ENCODE measurements at regions not wholly inside any gene's neighbourhood (a gene's known extent, or its start where the extent isn't known, plus 50 kb on each side); places are given as distances from the start of the nearest gene placed in this dataset.

DNA sequence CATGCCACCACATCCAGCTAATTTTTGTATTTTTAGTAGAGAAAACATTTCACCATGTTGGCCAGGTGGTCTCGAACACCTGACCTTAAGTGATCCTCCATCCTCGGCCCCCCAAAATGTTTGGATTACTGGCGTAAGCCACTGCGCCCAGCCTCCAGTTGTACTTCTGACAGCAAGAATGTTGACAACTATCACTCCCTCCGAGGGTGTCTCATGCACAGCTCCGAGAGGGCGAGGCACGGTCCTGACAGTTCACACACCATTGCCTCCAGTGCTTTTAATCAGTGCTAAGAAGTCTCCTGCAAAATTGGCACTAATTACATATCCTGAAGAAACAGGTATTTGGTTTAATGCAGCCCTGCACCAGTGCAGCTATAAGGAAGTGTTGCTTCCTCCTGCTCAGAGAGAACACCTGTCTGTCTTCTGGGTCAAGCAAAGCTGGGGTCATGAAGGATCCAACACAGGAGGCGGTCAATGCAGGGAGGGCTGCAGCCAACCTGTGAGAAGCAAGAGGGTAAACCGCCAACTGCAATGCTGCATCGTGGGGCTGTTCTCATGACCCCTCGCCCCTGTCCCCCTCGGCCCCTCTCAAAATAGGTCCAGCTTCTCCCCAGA is 184.0 kb downstream of the MED10 start:
- DNase-seq: no peak

DNA sequence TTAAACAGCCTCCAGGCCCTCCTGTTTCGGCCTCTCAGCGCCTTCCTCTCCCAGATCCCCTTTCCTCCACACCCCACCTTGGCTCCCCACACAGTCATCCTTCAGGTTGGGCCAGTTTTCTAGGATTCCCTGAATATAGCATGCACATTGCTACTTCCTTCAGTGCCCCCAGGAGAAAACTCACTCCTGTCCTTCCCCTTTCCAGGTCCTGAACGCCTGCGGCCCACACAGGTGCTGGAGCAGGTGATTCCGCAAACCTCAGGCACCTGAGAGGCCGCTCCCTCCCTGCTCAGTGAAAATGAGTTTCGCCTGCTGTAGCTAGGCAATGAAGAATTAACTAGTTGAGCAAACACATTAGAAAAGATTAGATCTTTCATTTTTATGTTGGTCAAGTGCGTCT is 185.0 kb downstream of the MED10 start:
- no peak for DNase-seq

DNA sequence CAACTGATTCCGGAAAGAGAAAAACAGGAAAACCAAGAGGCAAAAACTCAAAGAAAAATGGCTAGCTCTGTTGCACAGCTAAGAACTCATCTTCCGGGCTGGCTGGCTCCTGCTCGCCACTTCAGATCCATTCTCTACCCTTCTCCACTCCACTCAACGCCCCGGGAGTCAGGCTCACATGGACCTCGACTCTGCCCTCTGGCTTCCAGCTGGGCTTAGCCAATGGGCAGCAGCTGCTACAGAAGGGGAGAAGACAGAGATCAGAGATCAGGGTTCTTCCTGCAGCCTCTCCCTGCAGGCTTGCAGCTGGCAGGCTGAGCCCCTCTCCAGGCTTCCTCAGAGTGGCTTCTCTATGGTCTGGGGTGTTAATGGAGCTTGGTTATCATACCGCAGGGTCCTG is 187.5 kb downstream of the MED10 start:
- DNase-seq: no peak

DNA sequence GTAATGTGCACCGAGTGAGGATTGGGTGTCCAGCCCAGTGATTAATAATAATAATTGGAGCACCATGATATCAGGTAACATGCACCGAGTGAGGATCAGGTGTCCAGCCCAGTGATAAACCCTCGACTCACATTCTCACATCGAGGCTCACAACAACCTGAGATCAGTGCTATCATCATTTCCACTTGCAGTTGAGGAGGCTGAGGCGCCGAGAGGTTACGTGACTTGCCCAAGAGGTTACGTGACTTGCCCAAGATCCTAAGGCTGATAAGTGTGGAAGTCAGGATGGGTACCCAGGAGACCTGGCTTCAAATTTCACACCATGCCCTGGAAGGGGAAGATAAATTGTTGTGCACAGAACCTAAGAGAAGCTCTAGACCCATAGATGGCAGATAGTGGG is 189.4 kb downstream of the MED10 start:
- DNase-seq: no peak

DNA sequence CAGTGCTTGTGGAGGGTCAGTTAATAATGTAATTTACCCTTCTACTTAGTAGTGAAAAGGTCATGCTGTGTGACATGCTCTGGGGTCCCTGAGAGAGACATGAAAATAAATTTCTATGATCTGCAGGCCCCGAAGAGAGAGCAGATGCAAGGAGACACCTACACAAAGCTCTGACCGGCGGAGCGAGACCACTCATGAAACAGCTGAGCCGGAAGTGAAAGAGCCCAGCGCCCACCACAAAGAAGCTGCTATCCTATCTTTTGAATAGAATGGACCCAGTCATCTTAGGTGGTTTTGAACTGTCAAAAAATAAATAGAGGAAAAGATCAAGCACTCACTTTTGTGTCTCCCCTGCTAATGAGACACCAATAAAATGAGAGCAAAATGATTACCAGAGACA is 190.0 kb downstream of the MED10 start:
- DNase-seq: no peak

DNA sequence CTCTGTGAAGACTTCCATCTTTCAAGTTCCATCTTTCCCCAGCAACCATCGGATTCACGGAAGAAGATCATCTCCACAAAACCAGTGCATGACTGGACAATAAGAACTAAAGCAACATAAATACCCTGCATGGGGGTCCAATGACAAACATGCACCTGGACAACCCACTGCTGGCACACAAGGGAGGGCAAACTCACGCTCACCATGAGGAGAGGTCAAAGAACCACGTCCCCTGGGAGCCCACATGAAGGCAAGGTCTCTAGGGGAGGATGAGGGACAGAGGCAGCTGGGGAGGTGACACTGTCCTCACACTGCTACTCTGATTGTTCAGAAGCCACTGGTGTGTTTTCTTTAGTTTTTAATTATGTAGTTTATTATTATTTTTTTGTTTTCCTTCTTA is 190.8 kb downstream of the MED10 start:
- no peak for DNase-seq

DNA sequence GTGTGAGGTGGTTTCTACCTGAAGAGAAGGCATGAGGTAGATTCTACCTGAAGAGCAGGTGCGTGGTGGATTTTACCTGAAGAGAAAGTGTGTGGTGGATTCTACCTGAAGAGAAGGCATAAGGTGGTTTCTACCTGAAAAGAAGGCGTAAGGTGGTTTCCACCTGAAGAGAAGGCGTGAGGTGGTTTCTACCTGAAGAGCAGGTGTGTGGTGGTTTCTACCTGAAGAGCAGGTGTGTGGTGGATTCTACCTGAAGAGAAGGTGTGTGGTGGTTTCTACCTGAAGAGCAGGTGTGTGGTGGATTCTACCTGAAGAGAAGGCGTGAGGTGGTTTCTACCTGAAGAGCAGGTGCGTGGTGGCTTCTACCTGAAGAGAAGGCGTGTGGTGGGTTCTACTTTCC is 192.8 kb downstream of the MED10 start:
- DNase-seq: no peak

DNA sequence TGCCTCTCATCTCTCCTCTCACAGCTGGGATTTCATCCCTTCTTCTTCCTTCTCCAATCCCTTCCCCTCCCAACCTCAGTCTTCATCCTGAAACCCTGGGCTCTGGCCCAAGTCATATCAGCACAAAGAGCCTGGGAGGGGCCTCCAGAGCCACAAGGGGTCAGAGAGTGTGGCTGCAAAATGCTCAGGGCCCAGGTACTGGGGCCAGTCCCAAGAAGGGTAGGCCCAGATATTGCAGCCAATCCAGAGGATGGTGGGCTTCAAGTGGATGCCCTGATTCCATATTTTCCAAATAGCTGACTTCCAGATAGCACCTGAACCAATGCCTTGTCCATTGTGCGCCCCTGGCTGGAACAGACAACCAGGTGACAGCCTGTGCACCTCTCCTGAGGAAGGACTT is 193.9 kb downstream of the MED10 start:
- DNase-seq: no peak

DNA sequence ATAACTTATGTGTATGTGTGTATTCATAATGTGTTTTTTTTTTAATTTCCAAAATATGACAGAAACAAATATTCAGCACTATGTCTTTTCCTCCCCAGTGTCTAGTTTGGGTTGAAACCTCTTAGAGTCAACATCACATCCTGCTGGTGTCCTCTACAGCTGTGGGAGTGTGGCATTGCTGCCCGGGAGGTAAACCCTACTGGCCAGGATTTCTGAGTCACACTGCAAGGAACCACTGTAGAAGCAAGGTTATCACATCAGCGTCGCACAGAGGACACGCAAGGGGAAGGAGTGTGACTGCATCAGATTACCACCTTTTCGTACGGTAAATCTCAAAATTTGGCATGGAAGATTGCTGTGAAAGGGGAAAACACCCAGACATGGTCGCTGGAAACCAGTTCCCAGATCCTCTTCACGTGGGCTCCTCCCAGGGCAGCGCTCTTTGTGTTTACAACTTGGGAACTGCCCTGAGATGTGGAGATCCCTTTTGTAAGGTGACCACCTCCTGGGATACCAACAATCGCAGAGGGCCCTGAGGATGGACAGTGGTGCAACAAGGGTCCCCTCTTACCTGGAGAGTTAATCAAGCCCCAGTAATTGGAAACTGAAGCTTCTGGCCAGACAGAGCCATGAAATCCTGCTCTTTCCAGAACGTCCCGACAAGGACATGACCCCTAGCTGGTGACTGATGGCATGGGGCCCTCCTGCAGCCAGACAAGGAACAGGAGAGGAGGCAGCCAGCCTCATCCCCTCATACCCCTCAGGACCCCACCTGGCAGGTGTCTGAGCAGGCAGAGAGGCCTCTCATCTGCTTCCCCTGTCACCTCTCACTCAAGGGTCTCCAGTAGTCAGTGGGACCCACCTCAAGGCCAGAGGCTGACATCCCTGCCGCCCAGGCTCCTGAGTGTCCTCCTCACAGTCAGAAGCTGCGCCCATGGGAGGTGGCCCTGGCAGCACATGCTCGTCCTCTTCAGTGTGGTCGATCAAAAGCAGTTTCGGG is 194.7 kb downstream of the MED10 start:
- DNase-seq: no peak

DNA sequence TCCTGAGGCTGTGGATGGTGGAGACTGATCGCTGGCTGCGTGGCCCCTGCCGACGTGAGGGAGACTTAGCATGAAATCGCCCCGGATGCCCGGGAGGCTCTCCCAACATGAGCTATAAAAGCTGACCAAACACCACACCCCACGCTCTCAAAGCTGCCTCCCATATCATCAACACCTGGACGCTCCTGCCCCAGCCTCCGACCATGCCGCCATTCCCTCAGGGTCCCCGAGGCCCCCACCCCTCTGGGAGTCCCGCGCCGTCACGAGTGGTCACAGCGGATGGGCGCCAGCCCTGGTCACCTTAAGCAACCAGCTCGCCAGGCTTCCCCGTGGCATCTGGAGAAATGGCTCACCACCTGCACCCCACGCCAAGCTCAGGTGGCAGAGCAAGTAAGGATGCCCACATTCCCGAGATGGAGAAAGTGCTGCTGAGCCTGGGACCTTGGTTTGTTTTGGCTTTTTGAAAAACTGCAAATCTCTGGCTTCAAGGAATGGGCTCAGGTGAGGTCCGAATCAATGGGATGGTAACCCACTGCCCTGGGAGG is 196.0 kb downstream of the MED10 start:
- DNase-seq: no peak

DNA sequence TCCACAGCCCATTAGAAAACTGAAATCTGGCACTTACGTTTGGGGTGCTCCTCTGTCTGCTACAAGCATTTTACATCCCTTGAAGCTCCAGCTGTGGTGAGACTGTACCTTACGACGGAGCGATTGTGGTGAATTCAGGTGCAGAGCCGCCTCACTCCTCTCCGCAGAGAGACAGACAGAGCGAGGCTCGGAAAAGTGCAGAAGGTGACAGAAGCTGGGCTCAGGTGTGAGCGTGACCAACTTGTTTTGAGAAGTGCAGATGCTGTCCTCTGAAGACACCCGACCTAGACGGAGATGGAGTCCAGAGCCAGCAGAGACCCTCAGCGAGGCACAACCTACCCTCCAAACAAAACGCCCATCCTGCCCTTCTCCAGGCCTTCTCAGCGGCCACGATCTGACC is 196.5 kb downstream of the MED10 start:
- DNase-seq: no peak

DNA sequence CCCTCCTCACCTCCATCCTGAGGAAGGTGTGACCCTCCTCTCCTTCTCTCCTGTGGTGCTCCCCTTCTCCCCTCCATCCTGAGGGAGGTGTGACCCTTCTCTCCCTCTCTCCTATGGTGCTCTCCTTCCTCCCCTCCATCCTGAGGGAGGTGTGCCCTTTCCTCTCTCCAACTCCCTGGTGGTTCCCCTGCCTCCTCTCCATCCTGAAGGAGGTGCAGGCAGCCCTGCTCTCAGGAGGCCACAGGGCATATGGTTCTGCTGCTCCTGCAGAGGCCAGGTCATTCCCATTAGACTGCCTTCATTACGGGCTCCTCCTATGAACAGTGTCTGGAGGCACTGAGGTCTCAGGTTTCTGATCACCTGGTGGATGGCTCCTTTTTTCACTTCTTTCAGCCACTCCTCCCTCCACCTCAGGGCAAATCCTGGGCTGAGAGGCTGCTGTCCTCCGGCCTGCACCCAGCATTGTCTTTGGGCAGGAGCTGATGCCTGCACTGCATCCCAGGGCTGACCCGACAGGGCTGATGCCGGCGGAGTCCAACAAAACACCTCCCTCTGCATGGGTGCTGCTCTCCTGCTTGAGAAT is 197.1 kb downstream of the MED10 start:
- DNase-seq: no peak

DNA sequence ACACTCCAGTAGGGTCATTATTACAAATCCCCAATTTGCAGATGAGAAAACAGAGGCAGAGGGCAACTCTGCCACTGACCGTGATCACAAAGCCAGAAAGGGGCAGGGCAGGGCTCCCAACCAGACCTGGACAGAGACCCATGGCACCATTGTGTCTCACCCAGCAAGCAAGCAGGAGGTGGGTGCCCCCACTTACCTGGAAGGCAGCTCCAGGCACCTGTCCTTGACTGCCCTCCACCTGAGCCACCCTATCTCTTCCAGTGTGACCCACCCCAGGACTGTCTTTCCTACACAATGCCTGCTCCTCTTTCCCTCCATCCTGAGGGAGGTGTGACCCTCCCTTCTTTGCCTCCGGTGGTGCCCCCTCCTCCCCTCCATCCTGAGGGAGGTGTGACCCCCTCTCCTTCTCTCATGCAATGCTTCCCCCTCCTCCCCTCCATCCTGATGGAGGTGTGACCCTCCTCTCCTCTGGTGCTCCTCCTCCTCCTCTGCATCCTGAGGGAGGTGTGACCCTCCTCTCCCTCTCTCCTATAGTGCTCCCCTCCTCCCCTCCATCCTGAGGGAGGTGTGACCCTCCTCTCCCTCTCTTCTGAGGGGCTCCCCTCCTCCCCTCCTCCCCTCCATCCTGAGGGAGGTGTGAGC is 198.0 kb downstream of the MED10 start:
- DNase-seq: no peak

DNA sequence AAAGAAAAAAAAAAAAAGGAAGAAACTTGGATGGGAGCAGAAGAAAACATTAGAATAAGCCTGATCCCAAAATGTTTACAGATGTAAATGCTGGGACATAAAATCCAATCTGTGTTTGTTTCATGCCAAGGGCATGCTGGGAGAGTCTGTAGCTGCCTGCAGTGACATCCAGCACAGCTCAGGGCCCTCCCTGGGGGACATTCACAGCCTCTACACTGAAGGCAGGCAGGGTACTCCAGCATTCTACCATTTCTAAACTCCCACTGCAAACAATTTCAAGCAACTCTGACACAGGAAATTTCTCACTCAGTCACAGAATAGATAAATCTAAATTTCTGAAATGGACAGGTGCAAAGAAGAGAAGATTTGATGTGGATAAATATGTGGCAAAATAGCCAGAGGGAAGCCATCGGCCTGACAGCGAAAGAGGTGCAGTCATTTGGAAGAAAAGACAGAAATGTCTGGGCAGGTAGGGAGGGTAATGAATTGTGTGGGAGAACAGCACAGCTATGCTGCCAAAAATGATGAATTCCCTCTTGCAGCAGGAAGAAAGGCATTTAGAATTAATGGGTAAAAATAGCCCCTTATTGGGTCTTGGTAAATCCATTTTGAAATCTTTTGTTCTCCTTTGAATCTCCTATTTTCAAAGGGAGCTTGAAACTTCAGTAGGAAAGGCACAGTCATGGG is 199.4 kb downstream of the MED10 start:
- DNase-seq: no peak

DNA sequence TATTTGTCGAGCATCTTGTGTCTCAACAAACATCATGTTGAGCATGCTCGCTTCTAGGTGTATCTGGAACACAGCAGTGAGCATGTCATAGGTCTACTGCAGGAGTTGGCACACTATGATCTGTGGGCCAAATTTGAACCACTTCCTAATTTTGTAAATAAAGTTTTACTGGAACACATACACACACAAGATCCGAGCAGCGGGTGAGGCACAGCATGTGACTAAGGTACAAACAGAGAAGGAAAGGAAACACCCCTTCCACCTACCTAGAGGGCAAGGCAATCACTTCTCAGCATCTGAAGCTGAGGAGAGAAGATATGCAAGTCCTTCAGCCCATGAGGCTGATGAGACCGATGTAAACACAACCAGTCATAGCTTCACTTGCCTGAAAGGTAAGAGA is 200.4 kb downstream of the MED10 start:
- no peak for DNase-seq

DNA sequence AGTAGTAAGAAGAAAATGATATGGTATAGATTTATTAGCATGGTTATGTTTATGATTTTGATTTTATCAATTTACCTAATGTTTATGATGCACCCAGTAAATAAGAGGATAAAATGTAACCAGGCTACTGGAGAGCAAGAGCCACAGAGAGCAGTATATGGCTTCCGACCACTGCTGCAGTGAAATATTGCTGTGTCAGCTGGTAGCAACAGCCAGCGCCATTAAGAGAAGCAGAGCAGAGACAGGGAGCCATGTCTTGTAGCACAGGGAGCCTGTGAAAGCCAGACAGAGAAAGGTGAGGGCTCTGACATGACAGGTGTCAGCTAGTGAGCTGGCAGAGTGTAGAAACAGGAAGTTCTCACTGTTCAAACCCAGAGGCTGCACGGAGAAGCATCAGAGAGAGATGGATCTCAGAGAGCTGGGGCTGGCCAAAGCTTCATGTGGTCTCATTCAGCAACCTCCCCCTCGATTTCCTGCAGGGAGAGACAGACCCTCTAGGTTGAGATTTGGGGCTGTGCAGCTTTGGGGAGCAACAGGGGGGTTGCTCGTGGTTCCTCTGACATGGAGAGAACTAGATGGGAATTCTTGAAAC is 202.1 kb downstream of the MED10 start:
- DNase-seq: no peak

DNA sequence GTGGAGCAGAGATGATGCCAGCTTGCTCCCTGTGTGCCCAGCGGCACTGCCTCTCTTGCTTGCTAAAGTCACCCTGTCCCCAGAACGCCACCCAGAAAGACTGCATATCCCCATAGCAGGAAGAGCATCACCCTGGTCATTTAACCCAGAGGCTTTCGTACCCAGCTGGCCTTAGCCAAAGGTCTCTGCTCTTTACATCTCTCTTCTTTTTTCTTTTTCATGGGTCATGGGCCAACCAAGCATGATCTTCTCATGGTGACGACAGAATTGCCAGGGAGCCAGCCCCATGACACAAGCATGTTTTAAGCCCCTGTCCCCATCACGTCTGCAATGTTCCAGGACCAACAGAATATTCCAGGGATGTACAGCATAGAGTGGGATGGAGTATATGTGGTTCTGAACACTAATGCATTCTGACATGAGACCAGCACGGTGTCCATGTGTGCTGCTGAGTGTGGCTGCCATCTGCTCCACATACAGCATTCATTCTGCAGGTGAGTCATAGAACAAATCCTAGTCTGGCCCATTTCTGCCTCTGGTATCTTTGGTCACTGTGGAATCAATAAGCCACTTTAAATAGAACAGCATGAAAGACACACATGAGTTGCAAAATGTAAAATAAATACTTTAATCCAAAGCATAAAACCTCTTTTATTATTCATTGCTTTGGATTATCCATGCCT is 203.0 kb downstream of the MED10 start:
- no peak for DNase-seq

DNA sequence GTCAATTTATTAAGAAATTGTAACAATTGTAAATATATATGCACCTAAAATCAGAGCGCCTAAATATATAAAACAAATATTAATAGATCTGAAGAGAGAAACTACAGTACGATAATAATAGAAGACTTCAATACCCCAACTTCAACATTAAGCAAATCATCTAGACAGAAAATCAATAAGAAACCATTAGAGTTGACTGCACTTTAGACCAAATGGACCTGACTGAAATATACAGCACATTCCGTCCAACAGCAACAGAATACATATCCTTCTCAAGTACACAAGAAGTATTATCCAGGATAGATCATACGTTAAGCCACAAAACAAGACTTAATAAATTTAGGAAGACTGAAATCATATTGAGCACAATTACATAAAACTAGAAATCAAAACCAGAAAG is 208.7 kb downstream of the MED10 start:
- no peak for DNase-seq

DNA sequence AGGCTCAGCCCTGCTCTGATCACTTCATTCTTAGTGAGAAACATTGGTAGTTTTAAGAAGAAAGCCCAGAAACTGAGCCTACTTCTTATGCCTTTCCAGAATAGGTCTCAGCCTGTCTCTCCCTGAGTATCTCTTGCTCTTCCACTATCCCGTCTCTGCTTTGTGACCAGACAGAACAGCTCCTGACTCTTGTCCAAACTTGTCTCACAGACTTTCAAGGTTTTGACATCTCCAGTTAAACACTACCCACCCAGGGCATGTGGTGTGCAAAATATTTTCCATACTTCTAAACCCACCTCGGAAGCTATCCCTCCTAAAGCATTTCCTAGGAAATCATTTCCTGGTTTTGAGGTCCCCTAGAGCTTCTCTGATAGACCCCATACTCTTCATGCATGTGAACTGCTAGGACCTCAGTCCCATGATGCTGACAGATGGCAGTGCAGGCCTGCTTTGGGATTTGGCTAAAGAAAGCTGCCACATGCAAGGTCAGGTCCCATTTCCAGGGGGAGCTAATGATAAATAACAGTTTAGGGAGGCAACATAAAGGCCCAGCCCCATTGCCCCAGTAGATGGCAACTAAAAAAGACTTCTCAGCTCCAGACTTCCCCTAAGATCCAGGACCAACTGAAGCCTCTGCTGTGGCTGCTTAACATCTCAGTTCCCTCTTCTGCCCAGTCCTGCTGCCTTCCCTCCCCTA is 211.5 kb downstream of the MED10 start:
- no peak for DNase-seq

DNA sequence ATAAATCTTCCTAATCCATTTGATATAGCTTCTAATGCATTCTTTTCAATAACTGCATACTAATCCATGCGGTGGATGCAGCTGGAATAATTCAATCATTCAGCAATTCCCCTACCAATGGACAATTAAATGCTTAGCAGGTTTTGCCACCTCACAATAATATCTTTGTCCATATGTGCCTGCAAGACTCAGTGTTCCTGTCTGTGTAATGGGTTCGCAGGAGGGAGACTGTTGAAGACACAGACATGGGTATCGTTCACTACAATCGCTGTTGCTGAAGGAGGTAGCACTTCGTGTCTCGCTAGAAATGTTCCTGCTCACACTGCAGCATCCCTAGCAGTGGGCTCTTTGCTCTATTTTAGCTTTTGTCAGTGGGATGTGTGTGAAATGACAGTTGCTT is 214.4 kb downstream of the MED10 start:
- DNase-seq: no peak

DNA sequence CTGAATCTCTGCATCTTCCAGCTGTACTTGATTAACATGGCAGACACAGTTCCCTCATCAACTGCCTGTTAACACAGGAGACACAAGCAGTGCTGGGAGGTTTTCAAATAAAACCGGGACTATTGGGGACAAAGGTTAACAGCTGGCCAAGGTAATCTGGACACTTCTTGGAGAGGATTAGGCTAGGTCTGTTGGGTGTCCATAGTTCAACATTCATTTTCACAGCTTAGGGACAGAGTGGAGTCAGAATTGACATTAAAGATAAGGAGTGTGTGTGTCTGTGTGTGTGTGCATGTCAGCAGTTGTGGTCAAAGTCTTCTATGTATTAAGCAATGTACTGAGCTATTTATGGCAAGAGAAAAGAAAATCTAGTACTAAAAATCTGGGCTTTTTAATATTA is 216.2 kb downstream of the MED10 start:
- DNase-seq: no peak
